HG03159 (cell line): ENCODE measurements at regions not wholly inside any gene's neighbourhood (a gene's known extent, or its start where the extent isn't known, plus 50 kb on each side); places are given as distances from the start of the nearest gene placed in this dataset.
A peak's percentile ranks its signal among the peaks of the same experiment; 100 is the strongest.
"Not testable (repeated sequence)": the region's sequence is repeated elsewhere in the genome, so short reads cannot be mapped to it uniquely, and the experiment has no call there.

Source experiments
- ATAC-seq: cut with Tn5 transposase; IDR thresholded peaks from one replicate; pipeline ENCODE4 v1.9.1; 2021; ENCODE audit warnings: mild to moderate bottlenecking, moderate library complexity; ENCODE audit not compliant: unreplicated experiment

DNA sequence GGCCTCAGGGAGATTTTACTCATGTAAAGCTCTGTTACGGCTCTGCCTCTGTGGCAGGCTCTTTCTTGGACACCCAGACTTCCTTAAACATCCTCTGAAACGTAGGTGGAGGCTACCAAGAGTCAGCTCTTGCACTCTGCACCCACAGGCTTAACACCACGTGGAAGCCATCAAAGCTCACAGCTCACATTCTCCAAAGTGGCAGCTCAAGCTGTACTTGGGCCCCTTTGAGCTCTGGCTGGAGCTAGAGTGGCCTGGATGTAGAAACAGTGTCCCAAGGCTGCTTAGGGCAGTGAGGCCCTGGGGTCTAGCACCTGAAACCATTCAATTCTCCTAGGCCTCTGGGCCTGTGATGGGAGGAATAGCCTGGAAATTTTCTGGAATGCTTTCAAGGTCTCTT, 155.3 kb upstream of the CDKN3 start:
- no peak for ATAC-seq

DNA sequence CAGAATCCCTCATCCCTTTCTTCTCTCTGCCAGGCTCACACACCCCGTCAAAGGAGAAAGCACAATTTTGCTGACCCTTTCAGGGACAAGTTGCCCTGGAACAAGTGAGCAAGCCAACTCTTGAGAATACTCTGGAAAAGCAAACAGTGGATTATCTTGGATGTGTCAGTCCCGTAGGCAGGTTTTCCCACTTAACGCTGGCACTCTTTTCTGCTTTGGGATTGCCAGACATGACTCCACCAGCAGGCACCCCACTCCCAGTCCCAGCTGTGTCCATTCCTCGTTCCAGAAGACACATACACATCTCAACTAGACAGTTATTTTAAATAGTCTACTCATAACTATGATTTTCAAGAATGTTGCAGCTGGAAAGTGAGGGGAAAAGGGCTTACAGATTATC, 145.5 kb upstream of the CDKN3 start:
- no peak for ATAC-seq

DNA sequence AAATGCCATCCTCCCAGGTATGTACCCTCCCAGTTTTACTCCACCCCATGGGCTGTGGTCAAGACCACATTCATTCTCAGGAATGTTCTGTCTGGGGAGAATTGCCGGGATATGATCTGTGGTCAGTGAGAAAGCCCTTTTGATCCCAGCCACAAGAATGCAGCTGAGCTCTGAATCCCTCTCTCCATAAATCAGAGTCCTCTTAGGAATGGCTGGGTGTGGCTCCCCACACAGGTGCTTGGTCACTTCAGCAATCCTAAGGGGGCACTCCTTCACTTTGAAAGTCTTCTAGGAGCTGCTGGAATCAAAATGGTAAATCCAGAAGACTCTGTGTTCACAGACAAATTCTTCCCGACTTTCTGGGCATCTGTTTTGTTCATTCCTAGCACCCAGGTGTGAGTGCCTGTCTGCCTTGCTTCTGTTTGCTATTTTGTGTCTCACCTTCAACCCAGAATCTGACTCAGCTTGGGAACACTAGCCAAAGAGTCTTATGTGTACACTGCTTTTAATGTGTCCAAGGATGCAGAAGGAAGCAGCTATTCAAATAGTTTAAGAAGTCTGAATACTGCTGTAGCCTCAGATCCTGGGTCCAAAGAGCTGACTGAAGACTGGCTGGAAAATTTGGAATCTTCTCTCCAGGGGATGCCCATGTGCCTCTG, 144.6 kb upstream of the CDKN3 start:
- ATAC-seq = no peak

DNA sequence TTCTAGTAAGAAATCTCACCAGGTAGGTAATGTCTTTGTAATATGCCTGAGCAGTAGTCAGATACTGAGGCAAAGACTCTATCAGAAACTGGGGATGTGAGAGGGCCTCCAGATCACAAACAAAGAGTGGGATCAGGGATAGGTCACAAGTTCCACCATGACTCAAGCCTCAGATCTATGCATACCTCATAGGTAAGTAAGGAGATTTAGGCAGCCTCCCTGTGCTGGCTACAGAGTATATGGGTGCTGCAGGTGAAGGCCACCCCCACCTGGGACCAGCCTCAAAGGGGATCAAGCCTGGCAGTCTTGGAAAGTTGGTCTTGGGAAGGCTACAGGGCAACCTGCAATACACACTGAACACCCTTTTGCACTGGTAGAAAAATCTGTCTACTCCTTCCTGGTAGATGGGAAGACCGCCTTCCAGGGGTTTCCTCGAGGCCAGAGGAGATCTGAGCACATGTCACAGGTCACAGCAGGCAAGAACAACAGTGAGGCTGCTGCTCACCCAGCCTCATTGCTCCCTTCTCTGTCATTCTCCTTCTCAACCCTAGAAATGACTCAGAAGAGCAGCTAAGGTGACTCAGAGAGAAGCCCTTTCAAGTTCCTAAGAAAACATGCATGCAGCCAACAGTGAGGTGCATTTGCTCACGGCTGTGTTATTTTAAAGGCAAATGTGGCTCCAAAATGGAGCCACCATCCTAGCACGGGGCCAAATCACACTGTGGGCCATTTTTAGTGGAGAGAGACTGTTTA, 143.4 kb upstream of the CDKN3 start:
- ATAC-seq = peak; percentile 53

DNA sequence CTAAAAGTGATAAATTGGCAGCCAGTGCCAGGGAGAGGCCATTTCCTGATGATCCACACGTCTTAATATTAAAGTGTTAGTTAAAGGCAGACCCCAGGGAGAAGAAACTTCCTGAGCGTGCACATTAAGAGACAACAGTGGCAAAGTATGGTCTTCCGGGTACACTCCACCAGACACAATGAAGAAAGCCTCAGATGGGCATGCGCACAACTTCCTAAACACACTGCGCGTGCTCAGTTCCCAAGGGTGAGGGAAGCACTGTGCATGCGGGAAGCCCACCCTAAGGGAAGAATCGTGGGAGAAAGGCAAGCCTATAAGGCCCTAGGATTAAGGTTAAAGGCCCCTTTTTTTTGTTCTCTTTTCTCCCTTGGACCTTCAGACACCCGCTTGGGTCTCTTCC, 140.7 kb upstream of the CDKN3 start:
- no peak for ATAC-seq

DNA sequence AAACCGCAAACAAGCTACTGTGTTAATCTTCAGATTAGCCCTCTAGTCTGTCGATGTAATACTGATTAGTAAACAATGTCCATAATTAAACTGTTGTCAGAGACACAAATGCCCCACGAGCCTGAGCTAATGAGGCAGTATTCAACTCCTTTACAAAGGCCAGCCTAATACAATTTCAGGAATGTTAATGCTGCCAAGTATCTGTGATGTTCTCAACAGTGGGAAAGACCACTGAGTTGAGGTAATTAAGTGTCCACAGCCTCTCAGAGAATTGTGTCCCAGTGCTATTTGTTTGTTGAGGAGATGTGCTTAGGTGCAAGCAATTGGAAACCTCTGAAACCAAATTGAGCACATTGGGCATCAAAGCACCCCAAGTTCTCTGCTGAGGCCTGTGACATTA, 139.4 kb upstream of the CDKN3 start:
- no peak for ATAC-seq

DNA sequence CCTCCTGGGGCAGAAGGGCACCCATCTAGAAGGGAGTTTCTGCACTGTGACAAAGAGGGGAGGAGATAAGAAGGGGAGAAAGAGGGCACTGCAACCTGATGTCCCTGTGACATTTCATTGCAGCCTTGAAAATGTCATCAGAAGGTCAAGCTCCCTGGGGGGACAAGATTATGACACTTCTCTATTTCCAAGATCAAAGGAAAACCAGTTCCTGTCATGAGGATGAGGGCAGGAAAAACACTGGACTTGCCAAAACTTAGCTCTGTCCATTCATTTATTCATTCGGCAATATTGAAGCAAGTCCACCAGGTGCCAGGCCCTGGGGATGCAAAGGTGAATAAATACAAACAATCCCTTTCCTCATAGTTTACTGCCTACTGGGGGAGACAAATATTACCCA, 138.4 kb upstream of the CDKN3 start:
- ATAC-seq = no peak

DNA sequence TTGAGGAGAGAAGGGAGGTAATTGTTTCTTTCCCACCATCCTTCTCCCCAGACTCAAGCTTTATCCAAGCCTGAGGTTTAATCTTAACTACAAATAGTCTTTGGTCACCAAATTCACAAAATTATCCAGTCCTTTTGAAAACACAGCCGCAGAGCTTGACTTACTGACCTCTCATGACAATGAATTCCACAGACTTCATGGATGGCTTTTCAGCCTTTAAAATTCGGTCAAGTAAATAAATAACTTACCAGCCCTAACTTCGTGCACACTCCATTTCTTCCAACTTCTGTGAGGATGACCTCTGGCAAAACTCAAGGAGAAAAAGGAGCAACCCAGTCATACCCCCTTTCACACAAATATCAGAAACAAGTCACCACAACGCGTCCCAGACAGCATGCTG, 137.0 kb upstream of the CDKN3 start:
- ATAC-seq = no peak

DNA sequence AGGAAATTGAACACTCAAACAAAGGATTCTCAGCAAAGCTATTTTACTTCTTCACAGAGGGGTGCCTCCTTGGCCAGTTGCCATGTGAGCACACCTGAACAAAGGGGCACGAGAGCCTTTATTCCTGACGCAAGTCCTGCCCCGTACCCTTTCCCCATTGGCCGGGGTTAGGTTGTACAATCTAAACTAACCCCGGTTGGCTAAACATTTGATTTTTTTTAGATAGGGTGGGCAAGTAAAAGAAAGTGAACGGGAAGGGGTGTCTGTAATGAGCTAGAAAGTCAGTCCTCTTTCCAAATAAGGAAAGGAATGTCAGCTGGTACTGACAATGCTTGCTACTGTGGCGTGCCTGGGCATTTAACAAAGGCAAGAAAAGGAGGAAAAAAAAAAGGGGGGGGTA, 135.5 kb upstream of the CDKN3 start:
- ATAC-seq = no peak

DNA sequence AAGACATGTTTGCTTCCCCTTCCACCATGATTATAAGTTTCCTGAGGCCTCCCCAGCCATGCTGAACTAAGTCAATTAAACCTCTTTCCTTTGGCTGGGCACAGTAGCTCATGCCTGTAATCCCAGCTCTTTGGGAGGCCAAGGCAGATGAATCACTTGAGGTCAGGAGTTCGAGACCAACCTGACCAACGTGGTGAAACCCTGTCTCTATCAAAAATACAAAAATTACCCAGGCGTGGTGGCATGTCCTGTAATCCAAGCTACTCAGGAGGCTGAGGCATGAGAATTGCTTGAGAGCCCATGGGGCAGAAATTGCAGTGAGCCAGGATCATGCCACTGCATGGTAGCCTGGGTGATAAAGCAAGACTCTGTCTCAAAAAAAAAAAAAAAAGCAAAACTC, 130.2 kb upstream of the CDKN3 start:
- not testable (repeated sequence) for ATAC-seq

DNA sequence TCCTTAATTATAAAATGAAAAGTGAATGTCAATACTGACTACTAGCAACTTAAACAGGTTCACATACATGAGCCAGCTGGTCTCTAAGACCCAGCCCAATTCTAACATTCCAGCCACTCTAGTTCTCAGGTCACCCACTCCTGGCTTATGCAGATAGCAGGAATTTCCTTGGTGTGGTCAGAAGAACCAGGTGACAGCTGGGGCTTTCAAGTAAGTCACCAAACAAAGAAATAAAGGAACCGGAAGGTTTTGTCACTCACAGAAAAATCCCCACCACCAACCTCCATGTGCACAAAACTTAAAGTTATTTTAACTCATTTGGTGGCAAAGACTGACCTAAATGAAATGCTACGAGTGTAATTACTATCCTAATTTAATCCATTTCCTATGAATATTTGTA, 129.6 kb upstream of the CDKN3 start:
- ATAC-seq = peak; percentile 83

DNA sequence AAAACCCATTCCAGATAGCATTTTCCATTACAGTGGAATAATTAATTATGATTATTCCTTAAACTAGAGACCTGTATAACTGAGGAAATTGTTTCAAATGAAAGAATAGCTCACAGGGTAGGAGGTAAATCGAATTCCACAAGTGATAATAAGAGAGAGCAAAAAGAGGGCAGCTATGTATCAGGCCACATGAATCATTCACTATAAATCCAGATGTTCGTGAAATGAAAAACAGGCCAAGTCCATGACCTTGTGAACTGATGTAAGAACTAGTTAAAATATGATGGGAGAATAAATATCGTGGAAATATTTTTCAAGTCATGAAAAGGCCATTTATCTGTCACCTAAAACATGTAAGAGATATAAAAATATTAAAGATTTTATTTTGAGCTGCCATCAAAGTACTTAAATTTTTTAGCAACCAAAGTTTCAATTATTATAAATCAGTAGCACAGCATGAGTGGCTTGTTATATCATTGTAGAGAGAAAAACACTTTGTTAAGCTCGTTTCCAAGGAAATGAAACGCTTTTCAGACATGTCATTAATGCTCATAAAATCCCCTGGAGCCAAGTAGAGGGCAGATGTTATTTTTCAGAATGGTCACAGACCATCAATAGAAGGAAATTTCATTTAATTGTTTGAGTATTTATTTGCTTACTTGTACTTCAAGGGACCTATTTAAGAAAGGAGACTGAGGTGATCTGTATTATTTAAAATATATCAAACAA, 120.6 kb upstream of the CDKN3 start:
- ATAC-seq = no peak

DNA sequence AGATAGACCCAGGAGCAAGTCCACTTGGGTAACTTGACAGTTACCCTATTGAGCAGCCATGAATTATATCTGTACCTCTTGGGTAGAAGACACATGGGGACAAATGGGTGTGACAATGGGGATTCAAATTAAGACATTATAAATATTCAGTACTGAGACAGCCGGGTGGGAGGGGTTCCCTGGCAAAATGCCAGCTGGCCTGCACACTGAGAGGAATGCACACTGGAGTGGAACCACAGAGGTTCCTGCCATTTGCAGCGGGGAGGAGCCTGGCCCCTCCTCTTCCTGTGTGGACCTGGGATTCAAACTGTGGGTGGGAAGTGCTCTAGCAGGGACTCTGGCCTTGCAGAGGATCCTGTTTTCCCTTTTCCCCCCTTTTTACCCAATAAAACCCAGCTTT, 118.7 kb upstream of the CDKN3 start:
- ATAC-seq = no peak

DNA sequence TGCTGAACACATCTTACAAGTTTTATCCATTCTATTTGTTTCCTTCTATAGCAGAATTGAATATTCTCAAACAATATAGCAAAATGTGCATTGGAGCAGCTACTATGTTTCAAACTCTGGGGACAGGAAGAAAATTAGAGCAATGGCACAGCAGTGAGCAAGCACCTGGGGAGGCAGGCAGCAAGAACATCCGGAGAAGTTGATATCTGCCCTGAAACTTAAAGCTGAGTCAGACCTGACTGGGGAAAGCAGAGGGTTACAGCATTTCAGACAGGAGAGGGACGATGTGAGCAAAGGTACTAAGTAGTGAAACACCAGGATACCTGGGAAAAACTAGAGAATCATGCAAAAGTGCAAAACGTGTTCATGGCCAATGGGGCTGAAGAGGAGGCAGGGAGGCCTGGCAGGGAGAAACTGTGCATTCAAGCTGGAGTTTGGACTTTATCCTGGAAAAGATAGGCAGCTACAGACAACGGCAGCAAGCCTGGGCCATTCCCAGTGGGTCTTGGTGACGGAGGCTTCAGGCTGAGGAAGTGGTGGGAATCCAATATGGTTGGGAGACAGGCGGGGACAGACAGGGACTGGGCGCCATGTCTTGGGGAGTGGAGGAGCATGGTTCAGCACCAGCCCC, 118.0 kb upstream of the CDKN3 start:
- ATAC-seq = no peak

DNA sequence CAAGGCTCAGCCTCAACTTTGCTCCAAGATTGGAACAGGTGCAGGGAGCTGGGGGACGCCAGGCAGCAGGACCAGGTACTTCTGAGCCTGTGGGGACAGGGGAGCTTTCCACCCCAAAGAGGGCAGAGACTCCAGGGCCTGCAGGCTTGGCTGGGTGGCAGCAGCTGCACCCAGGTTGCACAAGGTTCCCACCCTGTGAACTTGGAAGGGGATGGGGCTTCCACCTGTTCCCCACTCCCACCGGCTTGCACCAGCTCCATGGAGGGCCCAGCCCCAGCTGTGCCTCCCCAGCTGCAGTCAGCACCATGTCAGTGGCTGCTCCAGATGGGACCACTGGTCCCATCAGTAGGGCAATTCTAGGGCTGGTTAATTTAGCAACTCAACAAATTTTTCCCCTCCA, 114.0 kb upstream of the CDKN3 start:
- no peak for ATAC-seq

DNA sequence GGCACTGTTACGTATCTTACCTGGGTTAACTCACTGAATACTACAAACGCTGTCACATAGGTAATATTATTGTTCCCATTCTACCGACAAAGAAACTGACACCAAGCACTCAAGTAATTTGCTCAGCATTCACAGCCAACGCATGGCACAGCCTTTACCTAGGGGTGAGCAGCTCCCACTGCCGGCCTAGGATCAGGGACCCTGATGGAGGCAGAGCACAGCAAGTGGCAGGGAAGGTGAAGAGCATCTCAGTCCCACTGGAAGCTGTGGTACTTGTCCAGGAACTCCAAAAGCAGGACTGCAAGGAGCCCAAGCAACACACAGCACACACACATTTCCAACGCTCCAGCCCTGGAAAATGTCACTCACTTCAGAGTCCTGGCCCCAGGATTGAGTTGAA, 111.8 kb upstream of the CDKN3 start:
- no peak for ATAC-seq

DNA sequence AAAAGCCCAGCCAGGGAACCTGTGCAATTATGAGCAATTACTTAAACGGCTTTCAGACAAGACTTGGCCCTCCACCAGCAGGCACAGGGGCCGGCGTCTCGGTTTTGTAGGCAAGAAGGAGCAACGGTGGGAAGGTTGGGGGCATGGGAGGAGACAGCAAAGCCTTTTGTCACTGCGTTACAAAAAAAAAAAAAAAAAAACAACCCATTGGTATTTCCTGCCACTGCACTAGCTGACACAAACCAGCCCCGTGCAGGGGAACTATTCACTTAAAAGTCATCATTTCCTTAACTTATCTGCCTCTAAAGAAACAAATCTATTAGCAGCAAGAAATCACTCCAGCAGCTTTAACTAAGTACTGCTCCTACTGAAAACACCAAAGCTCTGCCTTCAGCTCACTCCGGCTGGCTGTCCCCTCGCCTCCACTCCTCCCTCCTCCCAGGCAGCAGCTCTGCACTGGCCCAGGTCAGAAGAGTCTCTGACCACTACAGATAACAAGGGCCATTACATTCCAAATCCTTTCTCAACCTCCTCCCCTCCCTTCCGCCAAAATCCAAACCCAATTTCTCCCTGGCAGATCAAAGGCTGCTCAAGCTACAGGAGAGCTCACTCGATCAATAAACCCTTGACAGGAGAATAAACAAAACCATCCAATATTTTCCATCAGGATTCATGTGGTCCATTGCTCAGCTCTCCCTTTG, 105.2 kb upstream of the CDKN3 start:
- ATAC-seq = no peak

DNA sequence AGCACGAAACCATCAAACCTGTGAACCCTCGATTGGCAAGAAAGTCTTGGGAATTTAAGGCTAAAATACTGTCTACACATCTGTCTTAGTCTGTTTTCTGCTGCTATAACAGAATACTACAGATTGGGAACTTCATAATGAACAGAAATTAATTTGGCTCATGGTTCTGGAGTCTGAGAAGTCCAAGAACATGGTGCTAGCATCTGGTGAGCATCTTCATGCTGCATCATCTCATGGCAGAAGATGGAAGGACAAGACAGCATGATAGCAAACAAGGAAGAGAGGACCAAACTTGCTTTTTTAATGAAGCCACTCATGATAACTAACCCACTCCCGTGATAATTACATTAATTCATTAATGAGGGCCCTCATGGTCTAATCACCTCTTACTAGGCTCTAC, 102.0 kb upstream of the CDKN3 start:
- no peak for ATAC-seq

DNA sequence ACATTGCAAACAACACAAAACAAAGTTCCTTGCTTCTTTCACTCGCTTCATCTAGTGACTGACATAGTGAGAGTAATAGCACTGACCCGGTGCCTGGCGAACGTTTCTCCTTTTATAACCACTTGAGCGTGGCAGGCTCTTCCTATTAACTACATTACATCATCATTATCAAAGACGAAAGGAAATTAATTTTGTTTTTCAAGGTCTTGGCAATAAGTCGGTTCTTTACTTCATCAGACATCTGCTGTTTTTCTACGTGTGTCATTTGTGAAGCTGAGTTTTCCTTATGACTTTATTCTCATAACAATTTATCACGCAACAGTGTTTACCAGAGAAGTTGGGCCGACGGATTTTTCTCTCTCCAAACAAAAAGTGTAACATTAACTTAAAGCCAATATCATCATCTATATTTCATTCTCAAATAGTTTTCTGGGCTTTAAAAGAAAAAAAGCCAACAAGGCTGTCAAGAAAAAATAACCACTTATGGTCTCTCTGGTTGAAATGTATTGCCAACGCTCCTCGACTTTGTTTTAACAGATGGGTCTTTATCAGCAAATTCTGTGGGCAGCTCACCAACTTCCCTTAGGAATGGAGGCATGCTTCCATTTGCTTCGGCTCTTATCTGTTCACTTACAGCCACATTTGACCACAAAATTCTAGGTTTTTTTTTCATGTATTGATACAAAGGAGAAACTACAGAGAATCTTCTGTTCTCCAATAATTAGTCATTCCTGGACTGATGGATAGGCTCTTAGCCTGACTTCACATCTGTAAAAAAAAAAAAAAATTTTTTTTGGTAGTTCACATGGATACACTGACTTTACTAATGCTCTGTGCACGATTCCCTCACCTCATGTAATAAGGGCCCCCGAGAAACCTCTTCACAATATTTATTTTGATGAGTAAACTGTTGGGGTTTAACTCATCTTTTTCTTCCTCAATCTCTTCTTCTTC, 97.1 kb upstream of the CDKN3 start:
- ATAC-seq = no peak

DNA sequence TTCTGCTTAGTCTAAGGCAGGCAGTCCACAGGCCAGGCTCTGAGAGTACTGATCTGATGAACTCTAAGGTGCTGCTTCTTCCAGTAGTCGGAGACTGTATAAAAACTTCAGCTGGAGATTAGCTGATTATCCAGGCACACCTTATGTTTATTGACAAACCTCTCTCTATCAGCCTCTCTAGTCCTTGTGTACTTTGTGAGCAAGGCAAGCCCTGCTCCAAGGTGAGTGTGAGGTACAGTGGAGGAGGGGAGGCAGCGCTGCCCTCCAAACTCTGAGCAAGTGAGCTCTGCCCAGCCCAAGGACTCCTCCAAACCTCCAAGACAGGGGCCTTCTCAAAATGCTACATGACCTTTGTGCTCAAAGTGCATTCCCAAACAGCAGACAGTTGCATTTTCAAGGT, 95.9 kb upstream of the CDKN3 start:
- ATAC-seq = no peak
